ENCODE measurements at regions not wholly inside any gene's neighbourhood (a gene's known extent, or its start where the extent isn't known, plus 50 kb on each side); places are given as distances from the start of the nearest gene placed in this dataset.
"Not testable (repeated sequence)": the region's sequence is repeated elsewhere in the genome, so short reads cannot be mapped to it uniquely, and the experiment has no call there.

- no peak for DNase-seq (ENCODE audit: low spot score)
These were observed 250.9 kb downstream of the UTRN start for GRCh38 chr6:144536079-144536478.

- no peak for DNase-seq (ENCODE audit: low spot score)
These were observed 258.1 kb downstream of the UTRN start for GRCh38 chr6:144543006-144543871.

- no peak for DNase-seq (ENCODE audit: low spot score)
These were observed 259.2 kb downstream of the UTRN start for GRCh38 chr6:144544266-144544830.

- no peak for DNase-seq (ENCODE audit: low spot score)
These were observed 261.7 kb downstream of the UTRN start for GRCh38 chr6:144546807-144547206.

- DNase-seq (ENCODE audit: low spot score): no peak
These were observed 262.3 kb downstream of the UTRN start for GRCh38 chr6:144547409-144547808.

GRCh38 chr6:144548536-144548935, 263.4 kb downstream of the UTRN start:
- DNase-seq (ENCODE audit: low spot score): no peak

GRCh38 chr6:144549837-144550747, 265.0 kb downstream of the UTRN start:
- no peak for DNase-seq (ENCODE audit: low spot score)

GRCh38 chr6:144551339-144551738, 266.2 kb downstream of the UTRN start:
- no peak for DNase-seq (ENCODE audit: low spot score)

GRCh38 chr6:144555066-144555465, 269.9 kb downstream of the UTRN start:
- DNase-seq (ENCODE audit: low spot score): no peak

GRCh38 chr6:144559865-144560593, 274.9 kb downstream of the UTRN start:
- no peak for DNase-seq (ENCODE audit: low spot score)

GRCh38 chr6:144561455-144562043, 276.4 kb downstream of the UTRN start:
- DNase-seq (ENCODE audit: low spot score): no peak

GRCh38 chr6:144564202-144564601, 279.1 kb downstream of the UTRN start:
- DNase-seq (ENCODE audit: low spot score): no peak

GRCh38 chr6:144566868-144567615, 281.9 kb downstream of the UTRN start:
- no peak for DNase-seq (ENCODE audit: low spot score)

- DNase-seq (ENCODE audit: low spot score): no peak
These were observed 283.1 kb downstream of the UTRN start for GRCh38 chr6:144568241-144568640.

GRCh38 chr6:144572541-144572940, 287.4 kb downstream of the UTRN start:
- DNase-seq (ENCODE audit: low spot score): not testable (repeated sequence)

- DNase-seq (ENCODE audit: low spot score): no peak
These were observed 289.7 kb downstream of the UTRN start for GRCh38 chr6:144574796-144575195.

GRCh38 chr6:144575327-144575726, 290.2 kb downstream of the UTRN start:
- DNase-seq (ENCODE audit: low spot score): no peak

- DNase-seq (ENCODE audit: low spot score): no peak
These were observed 291.7 kb downstream of the UTRN start for GRCh38 chr6:144576871-144577270.

- no peak for DNase-seq (ENCODE audit: low spot score)
These were observed 293.5 kb downstream of the UTRN start for GRCh38 chr6:144578385-144579350.

GRCh38 chr6:144580039-144580438, 294.9 kb downstream of the UTRN start:
- DNase-seq (ENCODE audit: low spot score): no peak

Data from germinal center (tissue), 1 donor.